ENCODE measurements at regions not wholly inside any gene's neighbourhood (a gene's known extent, or its start where the extent isn't known, plus 50 kb on each side); places are given as distances from the start of the nearest gene placed in this dataset.

DNA sequence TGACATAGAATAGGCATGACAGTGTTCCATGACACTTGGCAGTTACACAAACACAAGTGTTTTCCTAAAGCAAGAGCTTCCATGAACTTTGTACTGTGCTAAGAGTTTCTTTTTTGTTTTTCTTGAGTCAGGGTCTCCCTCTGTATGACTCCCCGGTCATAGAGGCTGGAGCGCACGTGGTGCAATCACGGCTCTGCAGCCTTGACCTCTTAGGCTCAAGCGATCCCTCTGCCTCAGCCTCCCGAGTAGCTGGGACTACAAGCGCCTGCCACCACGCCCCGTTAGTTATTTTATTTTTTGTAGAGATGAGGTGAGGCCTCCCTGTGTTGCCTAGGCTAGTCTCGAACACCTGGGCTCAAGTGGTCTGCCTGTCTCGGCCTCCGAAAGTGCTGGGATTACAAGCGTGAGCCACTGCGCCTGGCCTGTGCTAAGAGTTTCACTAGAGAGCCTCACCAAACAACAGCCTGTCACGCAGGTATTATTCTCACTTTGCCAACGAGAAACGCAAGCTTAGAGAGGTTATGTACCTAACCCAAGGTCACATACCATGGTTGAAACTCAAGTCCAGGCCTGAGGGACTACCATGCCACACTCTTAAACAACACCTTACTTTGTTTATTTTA lies 355.9 kb downstream of the KLF12 start (continued):
- TF ChIP-seq JUN (CRISPR knock-in tag; IDR thresholded peaks at IDR 0.05) = no peak
- TF ChIP-seq ETV6 (CRISPR knock-in tag; IDR thresholded peaks at IDR 0.05) = no peak
- TF ChIP-seq, protein P1, sequence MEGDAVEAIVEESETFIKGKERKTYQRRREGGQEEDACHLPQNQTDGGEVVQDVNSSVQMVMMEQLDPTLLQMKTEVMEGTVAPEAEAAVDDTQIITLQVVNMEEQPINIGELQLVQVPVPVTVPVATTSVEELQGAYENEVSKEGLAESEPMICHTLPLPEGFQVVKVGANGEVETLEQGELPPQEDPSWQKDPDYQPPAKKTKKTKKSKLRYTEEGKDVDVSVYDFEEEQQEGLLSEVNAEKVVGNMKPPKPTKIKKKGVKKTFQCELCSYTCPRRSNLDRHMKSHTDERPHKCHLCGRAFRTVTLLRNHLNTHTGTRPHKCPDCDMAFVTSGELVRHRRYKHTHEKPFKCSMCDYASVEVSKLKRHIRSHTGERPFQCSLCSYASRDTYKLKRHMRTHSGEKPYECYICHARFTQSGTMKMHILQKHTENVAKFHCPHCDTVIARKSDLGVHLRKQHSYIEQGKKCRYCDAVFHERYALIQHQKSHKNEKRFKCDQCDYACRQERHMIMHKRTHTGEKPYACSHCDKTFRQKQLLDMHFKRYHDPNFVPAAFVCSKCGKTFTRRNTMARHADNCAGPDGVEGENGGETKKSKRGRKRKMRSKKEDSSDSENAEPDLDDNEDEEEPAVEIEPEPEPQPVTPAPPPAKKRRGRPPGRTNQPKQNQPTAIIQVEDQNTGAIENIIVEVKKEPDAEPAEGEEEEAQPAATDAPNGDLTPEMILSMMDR (IDR thresholded peaks at IDR 0.05) = no peak
- TF ChIP-seq, protein P2, sequence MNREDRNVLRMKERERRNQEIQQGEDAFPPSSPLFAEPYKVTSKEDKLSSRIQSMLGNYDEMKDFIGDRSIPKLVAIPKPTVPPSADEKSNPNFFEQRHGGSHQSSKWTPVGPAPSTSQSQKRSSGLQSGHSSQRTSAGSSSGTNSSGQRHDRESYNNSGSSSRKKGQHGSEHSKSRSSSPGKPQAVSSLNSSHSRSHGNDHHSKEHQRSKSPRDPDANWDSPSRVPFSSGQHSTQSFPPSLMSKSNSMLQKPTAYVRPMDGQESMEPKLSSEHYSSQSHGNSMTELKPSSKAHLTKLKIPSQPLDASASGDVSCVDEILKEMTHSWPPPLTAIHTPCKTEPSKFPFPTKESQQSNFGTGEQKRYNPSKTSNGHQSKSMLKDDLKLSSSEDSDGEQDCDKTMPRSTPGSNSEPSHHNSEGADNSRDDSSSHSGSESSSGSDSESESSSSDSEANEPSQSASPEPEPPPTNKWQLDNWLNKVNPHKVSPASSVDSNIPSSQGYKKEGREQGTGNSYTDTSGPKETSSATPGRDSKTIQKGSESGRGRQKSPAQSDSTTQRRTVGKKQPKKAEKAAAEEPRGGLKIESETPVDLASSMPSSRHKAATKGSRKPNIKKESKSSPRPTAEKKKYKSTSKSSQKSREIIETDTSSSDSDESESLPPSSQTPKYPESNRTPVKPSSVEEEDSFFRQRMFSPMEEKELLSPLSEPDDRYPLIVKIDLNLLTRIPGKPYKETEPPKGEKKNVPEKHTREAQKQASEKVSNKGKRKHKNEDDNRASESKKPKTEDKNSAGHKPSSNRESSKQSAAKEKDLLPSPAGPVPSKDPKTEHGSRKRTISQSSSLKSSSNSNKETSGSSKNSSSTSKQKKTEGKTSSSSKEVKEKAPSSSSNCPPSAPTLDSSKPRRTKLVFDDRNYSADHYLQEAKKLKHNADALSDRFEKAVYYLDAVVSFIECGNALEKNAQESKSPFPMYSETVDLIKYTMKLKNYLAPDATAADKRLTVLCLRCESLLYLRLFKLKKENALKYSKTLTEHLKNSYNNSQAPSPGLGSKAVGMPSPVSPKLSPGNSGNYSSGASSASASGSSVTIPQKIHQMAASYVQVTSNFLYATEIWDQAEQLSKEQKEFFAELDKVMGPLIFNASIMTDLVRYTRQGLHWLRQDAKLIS (CRISPR knock-in tag; IDR thresholded peaks at IDR 0.05; ENCODE audit: borderline replicate concordance) = no peak
- TF ChIP-seq TEAD1 (CRISPR knock-in tag; IDR thresholded peaks at IDR 0.05) = no peak
- TF ChIP-seq HMGA2 (CRISPR knock-in tag; IDR thresholded peaks at IDR 0.05) = no peak
- TF ChIP-seq CREB1 (CRISPR knock-in tag; IDR thresholded peaks at IDR 0.05) = no peak

DNA sequence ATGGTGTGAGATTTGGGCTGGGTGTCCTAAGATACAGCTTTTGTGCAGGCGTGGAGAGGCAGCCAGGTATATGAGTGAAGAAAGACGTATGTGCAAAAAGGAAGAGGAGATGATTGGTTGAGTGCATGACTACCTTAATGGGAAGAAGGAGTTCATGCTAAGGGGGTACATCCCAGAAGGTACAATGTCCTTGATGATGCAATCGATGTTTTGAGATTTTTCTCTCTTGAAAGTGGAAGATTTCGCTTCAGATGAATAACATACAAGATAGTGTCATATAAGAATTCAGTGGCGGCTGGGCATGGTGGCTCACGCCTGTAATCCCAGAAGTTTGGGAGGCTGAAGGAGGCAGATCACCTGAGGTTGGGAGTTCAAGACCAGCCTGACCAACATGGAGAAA lies 357.1 kb downstream of the KLF12 start:
- Mint-ChIP-seq H3K27ac (no peak overlapping the region), H3K4me3 (no peak overlapping the region), H3K4me1 (no peaks in the 10 kb centered on the region), H3K36me3 (no peaks in the 10 kb centered on the region), H3K9me3 (no peaks in the 10 kb centered on the region), H3K27me3 (ENCODE audit: low read depth) (peaks cover under 1% of the 10 kb centered on the region; the same call in 1 of the 2 replicates)
- ChIA-PET CTCF (no interaction called here), POLR2A (no interaction called here)
- ATAC-seq (no peak), DNase-seq (ENCODE audit: low spot score) (no peak)
- TF ChIP-seq, protein P3, sequence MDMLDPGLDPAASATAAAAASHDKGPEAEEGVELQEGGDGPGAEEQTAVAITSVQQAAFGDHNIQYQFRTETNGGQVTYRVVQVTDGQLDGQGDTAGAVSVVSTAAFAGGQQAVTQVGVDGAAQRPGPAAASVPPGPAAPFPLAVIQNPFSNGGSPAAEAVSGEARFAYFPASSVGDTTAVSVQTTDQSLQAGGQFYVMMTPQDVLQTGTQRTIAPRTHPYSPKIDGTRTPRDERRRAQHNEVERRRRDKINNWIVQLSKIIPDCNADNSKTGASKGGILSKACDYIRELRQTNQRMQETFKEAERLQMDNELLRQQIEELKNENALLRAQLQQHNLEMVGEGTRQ (CRISPR knock-in tag; IDR thresholded peaks at IDR 0.05) = no peak
- TF ChIP-seq, protein P4, sequence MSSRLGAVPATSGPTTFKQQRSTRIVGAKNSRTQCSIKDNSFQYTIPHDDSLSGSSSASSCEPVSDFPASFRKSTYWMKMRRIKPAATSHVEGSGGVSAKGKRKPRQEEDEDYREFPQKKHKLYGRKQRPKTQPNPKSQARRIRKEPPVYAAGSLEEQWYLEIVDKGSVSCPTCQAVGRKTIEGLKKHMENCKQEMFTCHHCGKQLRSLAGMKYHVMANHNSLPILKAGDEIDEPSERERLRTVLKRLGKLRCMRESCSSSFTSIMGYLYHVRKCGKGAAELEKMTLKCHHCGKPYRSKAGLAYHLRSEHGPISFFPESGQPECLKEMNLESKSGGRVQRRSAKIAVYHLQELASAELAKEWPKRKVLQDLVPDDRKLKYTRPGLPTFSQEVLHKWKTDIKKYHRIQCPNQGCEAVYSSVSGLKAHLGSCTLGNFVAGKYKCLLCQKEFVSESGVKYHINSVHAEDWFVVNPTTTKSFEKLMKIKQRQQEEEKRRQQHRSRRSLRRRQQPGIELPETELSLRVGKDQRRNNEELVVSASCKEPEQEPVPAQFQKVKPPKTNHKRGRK (CRISPR knock-in tag; IDR thresholded peaks at IDR 0.05; ENCODE audit: borderline replicate concordance) = no peak
- TF ChIP-seq GRHL2 (CRISPR knock-in tag; IDR thresholded peaks at IDR 0.05; ENCODE audit: insufficient replicate concordance, severe bottlenecking) (no peak), ZNF396 (CRISPR knock-in tag; IDR thresholded peaks at IDR 0.05; ENCODE audit: borderline replicate concordance) (no peak), NR1H2 (CRISPR knock-in tag; IDR thresholded peaks at IDR 0.05) (no peak), TEAD4 (CRISPR knock-in tag; IDR thresholded peaks at IDR 0.05) (no peak), NFATC4 (CRISPR knock-in tag; IDR thresholded peaks at IDR 0.05) (no peak)
- TF ChIP-seq, protein P5, sequence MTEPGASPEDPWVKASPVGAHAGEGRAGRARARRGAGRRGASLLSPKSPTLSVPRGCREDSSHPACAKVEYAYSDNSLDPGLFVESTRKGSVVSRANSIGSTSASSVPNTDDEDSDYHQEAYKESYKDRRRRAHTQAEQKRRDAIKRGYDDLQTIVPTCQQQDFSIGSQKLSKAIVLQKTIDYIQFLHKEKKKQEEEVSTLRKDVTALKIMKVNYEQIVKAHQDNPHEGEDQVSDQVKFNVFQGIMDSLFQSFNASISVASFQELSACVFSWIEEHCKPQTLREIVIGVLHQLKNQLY (CRISPR knock-in tag; IDR thresholded peaks at IDR 0.05) = no peak
- TF ChIP-seq, protein P6, sequence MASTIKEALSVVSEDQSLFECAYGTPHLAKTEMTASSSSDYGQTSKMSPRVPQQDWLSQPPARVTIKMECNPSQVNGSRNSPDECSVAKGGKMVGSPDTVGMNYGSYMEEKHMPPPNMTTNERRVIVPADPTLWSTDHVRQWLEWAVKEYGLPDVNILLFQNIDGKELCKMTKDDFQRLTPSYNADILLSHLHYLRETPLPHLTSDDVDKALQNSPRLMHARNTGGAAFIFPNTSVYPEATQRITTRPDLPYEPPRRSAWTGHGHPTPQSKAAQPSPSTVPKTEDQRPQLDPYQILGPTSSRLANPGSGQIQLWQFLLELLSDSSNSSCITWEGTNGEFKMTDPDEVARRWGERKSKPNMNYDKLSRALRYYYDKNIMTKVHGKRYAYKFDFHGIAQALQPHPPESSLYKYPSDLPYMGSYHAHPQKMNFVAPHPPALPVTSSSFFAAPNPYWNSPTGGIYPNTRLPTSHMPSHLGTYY (CRISPR knock-in tag; IDR thresholded peaks at IDR 0.05) = no peak
- TF ChIP-seq, protein P7, sequence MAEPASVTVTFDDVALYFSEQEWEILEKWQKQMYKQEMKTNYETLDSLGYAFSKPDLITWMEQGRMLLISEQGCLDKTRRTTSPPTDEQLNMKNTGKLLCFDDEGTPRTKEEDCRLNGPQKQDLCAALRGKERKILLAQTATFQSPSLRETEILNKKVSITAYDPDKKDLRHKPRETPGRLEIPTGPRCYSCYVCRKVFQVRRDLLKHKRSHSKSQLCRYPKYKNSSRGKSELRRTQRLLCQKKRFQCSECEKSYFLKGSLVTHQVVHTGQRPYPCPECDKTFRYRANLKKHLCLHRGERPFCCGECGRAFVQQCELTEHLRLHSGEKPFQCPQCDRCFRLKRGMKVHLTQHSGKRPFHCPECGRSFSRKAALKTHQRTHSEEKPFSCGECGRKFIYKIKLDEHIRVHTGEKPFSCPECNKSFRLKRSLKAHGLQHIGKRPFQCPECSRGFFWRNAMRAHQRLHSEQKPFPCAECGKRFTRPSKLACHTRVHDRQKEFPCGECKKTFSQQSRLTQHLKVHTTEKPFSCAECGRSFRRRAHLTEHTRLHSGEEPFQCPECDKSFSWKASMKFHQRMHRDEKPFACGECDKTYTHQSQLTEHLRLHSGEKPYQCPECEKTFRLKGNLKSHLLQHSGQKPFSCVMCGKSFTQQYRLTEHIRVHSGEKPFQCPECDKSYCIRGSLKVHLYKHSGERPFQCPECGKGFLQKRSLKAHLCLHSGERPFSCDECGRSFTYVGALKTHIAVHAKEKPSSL (CRISPR knock-in tag; conservative IDR thresholded peaks at IDR 0.05) = no peak
- TF ChIP-seq, protein P8, sequence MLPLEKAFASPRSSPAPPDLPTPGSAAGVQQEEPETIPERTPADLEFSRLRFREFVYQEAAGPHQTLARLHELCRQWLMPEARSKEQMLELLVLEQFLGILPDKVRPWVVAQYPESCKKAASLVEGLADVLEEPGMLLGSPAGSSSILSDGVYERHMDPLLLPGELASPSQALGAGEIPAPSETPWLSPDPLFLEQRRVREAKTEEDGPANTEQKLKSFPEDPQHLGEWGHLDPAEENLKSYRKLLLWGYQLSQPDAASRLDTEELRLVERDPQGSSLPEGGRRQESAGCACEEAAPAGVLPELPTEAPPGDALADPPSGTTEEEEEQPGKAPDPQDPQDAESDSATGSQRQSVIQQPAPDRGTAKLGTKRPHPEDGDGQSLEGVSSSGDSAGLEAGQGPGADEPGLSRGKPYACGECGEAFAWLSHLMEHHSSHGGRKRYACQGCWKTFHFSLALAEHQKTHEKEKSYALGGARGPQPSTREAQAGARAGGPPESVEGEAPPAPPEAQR (CRISPR knock-in tag; IDR thresholded peaks at IDR 0.05) = no peak
- TF ChIP-seq, protein P9, sequence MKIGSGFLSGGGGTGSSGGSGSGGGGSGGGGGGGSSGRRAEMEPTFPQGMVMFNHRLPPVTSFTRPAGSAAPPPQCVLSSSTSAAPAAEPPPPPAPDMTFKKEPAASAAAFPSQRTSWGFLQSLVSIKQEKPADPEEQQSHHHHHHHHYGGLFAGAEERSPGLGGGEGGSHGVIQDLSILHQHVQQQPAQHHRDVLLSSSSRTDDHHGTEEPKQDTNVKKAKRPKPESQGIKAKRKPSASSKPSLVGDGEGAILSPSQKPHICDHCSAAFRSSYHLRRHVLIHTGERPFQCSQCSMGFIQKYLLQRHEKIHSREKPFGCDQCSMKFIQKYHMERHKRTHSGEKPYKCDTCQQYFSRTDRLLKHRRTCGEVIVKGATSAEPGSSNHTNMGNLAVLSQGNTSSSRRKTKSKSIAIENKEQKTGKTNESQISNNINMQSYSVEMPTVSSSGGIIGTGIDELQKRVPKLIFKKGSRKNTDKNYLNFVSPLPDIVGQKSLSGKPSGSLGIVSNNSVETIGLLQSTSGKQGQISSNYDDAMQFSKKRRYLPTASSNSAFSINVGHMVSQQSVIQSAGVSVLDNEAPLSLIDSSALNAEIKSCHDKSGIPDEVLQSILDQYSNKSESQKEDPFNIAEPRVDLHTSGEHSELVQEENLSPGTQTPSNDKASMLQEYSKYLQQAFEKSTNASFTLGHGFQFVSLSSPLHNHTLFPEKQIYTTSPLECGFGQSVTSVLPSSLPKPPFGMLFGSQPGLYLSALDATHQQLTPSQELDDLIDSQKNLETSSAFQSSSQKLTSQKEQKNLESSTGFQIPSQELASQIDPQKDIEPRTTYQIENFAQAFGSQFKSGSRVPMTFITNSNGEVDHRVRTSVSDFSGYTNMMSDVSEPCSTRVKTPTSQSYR (CRISPR knock-in tag; IDR thresholded peaks at IDR 0.05) = no peak

Data from WTC11 (cell line).